Lung (tissue), 11 donors: ENCODE measurements at regions not wholly inside any gene's neighbourhood (a gene's known extent, or its start where the extent isn't known, plus 50 kb on each side); places are given as distances from the start of the nearest gene placed in this dataset.
A peak's percentile ranks its signal among the peaks of the same experiment; 100 is the strongest.

Source experiments
- ATAC-seq: fragments of 200-7000 bp; cut with Tn5 transposase; one replicate; pipeline ENCODE4 v1.9.1; 2020; ENCODE audit warnings: moderate number of reproducible peaks; ENCODE audit not compliant: insufficient read depth, low FRiP score
- DNase-seq, 3 donors: peaks; one replicate each; pipeline ENCODE4 v3.0.0-alpha.2; 2013 to 2017
- H3K27ac ChIP-seq, 2 donors: one replicate each; pipeline ENCODE4 v1.5.1; 2013; ENCODE audit warnings: mild to moderate bottlenecking in 2 of 2, moderate library complexity in 2 of 2, control low read depth in 1 of 2, inconsistent platforms in 1 of 2, low read depth in 1 of 2, low read length in 1 of 2
- H3K27me3 ChIP-seq, 3 donors: one replicate each; pipeline ENCODE4 v1.5.1; 2013; ENCODE audit warnings: low read length in 2 of 3; ENCODE audit not compliant: control insufficient read depth in 3 of 3, insufficient read depth in 3 of 3
- H3K36me3 ChIP-seq, 4 donors: one replicate each; pipeline ENCODE4 v1.5.1; 2013; ENCODE audit warnings: low read length in 4 of 4, mild to moderate bottlenecking in 1 of 4, moderate library complexity in 1 of 4; ENCODE audit not compliant: control insufficient read depth in 4 of 4, insufficient read depth in 4 of 4
- H3K4me1 ChIP-seq, 5 donors: one replicate each; pipeline ENCODE4 v1.5.1; 2013; ENCODE audit warnings: low read length in 5 of 5, mild to moderate bottlenecking in 2 of 5, moderate library complexity in 1 of 5; ENCODE audit not compliant: control insufficient read depth in 5 of 5, insufficient read depth in 5 of 5
- H3K4me3 ChIP-seq: one replicate; pipeline ENCODE4 v1.5.1; 2013; ENCODE audit warnings: mild to moderate bottlenecking, control low read depth, moderate library complexity
- H3K9ac ChIP-seq, 2 donors: one replicate each; pipeline ENCODE4 v1.5.1; 2013; ENCODE audit warnings: low read length in 2 of 2, control low read depth in 1 of 2; ENCODE audit not compliant: insufficient read depth in 1 of 2
- H3K9me3 ChIP-seq, 4 donors: one replicate each; pipeline ENCODE4 v1.5.1; 2013; ENCODE audit warnings: low read length in 3 of 4, mild to moderate bottlenecking in 1 of 4, moderate library complexity in 1 of 4; ENCODE audit not compliant: control insufficient read depth in 4 of 4, insufficient read depth in 3 of 4
- CTCF ChIP-seq: IDR thresholded peaks from 2 replicates; pipeline ENCODE4 v1.5.1; 2012; ENCODE audit warnings: mild to moderate bottlenecking; ENCODE audit errors: control extremely low read depth, extremely low read depth
- WGBS, 2 donors: extraction: QIAGEN DNeasy Blood & Tissue Kit; methylation state at CpG; one replicate each; pipeline ENCODE4 v1.1.7; 2013; 5-methylcytosine and 5-hydroxymethylcytosine counted together
- donor health status: control.
- donor health status: control.
- donor health status: Bipolar disorder and iron deficiency.
- donor health status: healthy.
- donor health status: DM: yes; HTN: yes; CAD: no.

GRCh38 chr7:20896996-20897395, 110.3 kb upstream of the SP8 start:
- ATAC-seq, result no peak
- H3K9me3 ChIP-seq, result peaks cover 0 to 4% (median under 1%) of the 10 kb centered on the region in 4 donors
- DNase-seq, result no peak
- no peak for TF ChIP-seq CTCF
- H3K27me3 ChIP-seq, result no peaks in the 10 kb centered on the region
- H3K36me3 ChIP-seq, result no peaks in the 10 kb centered on the region
- H3K27ac ChIP-seq, result no peak overlapping the region
- no peak overlapping the region for H3K9ac ChIP-seq
- 50 to 69% methylated on average over 2 of the region's 2 CpGs for WGBS, 2 donors
- peaks cover 0 to 29% (median 5%) of the 10 kb centered on the region in 5 donors for H3K4me1 ChIP-seq
- no peak overlapping the region for H3K4me3 ChIP-seq

- no peak overlapping the region for H3K9ac ChIP-seq
- H3K36me3 ChIP-seq, result no peaks in the 10 kb centered on the region
- TF ChIP-seq CTCF, result no peak
- WGBS, 2 donors, result 45 to 70% methylated on average over 3 of the region's 3 CpGs
- ATAC-seq, result no peak
- H3K27me3 ChIP-seq, result no peaks in the 10 kb centered on the region
- no peak overlapping the region for H3K4me3 ChIP-seq
- peak in 2 of 3 donors; percentile 83 to 89 for DNase-seq
- no peak overlapping the region for H3K27ac ChIP-seq
- peaks cover 0 to 3% (median 0%) of the 10 kb centered on the region in 4 donors for H3K9me3 ChIP-seq
- H3K4me1 ChIP-seq, result peaks cover 0 to 20% (median 0%) of the 10 kb centered on the region in 5 donors
These were observed 120.2 kb upstream of the SP8 start for GRCh38 chr7:20906801-20907453.

GRCh38 chr7:20911081-20911480, 124.4 kb upstream of the SP8 start:
- Histone ChIP-seq H3K9me3 (no peaks in the 10 kb centered on the region), H3K27me3 (no peaks in the 10 kb centered on the region), H3K36me3 (no peaks in the 10 kb centered on the region), H3K27ac (no peak overlapping the region), H3K4me1 (peaks cover 0 to 14% (median 0%) of the 10 kb centered on the region in 5 donors), H3K9ac (no peak overlapping the region), H3K4me3 (no peak overlapping the region)
- ATAC-seq (no peak), DNase-seq (no peak)
- TF ChIP-seq CTCF, result no peak
- WGBS, 2 donors, result 75 to 79% methylated on average over 4 of the region's 4 CpGs

- TF ChIP-seq CTCF, result no peak
- DNase-seq, result no peak
- Histone ChIP-seq H3K4me1 (peaks cover 0 to 8% (median 0%) of the 10 kb centered on the region in 5 donors), H3K9ac (no peak overlapping the region), H3K27me3 (no peaks in the 10 kb centered on the region), H3K36me3 (no peaks in the 10 kb centered on the region), H3K9me3 (no peaks in the 10 kb centered on the region), H3K27ac (no peak overlapping the region), H3K4me3 (no peak overlapping the region)
- 71 to 72% methylated on average over 9 of the region's 9 CpGs for WGBS, 2 donors
- no peak for ATAC-seq
These were observed 127.2 kb upstream of the SP8 start for GRCh38 chr7:20913853-20914252.
